ENCODE measurements at regions not wholly inside any gene's neighbourhood (a gene's known extent, or its start where the extent isn't known, plus 50 kb on each side); places are given as distances from the start of the nearest gene placed in this dataset.

- TF ChIP-seq REST (IDR thresholded peaks at IDR 0.05; ENCODE audit: unreplicated experiment): no peak
Measured at GRCh38 chr6:15956205-15957106, 172.4 kb upstream of the MYLIP start (continued).

DNA sequence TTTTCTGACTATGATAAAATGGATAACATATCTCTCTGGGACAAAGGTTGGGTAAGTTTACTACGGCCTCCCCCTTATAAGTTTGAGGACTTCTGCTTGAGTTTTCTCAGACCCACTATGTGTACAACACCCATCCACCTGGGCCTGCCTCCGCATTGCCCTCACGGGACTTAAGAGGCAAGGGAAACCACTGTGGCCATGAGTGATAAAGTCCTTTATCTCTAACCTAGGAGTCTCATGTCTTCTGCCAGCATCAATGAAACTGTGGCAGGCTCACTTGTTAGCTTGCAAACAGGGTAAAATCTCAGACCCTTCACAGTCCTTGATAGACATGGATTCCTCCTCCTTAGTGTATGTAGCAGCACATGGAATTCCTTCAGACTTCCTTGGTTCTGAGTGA, 173.4 kb upstream of the MYLIP start:
- Histone ChIP-seq H3F3A (replicated peaks; ENCODE audit: low read depth) (no peaks in the 10 kb centered on the region), H3K9me2 (ENCODE audit: insufficient read depth) (peaks cover 10% of the 10 kb centered on the region; the same call in 1 of the 2 replicates), H3K79me2 (replicated peaks; ENCODE audit: insufficient read depth) (no peaks in the 10 kb centered on the region), H3K4me3 (no peak overlapping the region), H3K36me3 (ENCODE audit: insufficient read depth) (0 out of 2 replicates have a peak, but pooled peaks cover 4% of the 10 kb centered on the region), H4K20me1 (replicated peaks; ENCODE audit: insufficient read depth) (no peaks in the 10 kb centered on the region), H3K4me1 (ENCODE audit: insufficient read depth) (peaks cover 31% of the 10 kb centered on the region), H3K27me3 (ENCODE audit: insufficient read depth) (no peaks in the 10 kb centered on the region), H2AFZ (0 out of 2 replicates have a peak overlapping the region, but pooled peaks have one; percentile 32), H3K4me2 (no peak overlapping the region), H3K27ac (ENCODE audit: low read depth) (no peak overlapping the region)
- no peak overlapping the region for H3K27ac Mint-ChIP-seq
- no peak overlapping the region for H3K4me3 Mint-ChIP-seq
- H3K4me1 Mint-ChIP-seq: peaks cover 37% of the 10 kb centered on the region
- ATAC-seq (no peak), DNase-seq (ENCODE audit: low spot score) (no peak)
- H3K36me3 Mint-ChIP-seq (ENCODE audit: low read depth): peaks cover 11% of the 10 kb centered on the region; the same call in 2 of the 3 replicates
- H3K9me3 Mint-ChIP-seq: peaks cover 10% of the 10 kb centered on the region; the same call in 2 of the 3 replicates
- H3K27me3 Mint-ChIP-seq (ENCODE audit: insufficient read depth, low read depth, poor library complexity): no peaks in the 10 kb centered on the region
- TF ChIP-seq REST (IDR thresholded peaks at IDR 0.05; ENCODE audit: unreplicated experiment): no peak
- TF ChIP-seq EZH2phosphoT487 (IDR thresholded peaks at IDR 0.05; ENCODE audit: unreplicated experiment): no peak
